Lower lobe of right lung (tissue), 2 donors: ENCODE measurements at regions not wholly inside any gene's neighbourhood (a gene's known extent, or its start where the extent isn't known, plus 50 kb on each side); places are given as distances from the start of the nearest gene placed in this dataset.

Experiments
- ATAC-seq, 2 donors: fragments of 200-7000 bp; cut with Tn5 transposase; one replicate each; pipeline ENCODE4 v1.9.1; 2020 to 2022; ENCODE audit warnings: mild to moderate bottlenecking in 2 of 2, moderate library complexity in 2 of 2
- DNase-seq: peaks from one replicate; pipeline ENCODE4 v3.0.0-alpha.2; 2020
- H3K27ac ChIP-seq: fragments of 200-600 bp; one replicate; pipeline ENCODE4 v1.8.0; 2022
- H3K27me3 ChIP-seq: fragments of 200-600 bp; one replicate; pipeline ENCODE4 v1.8.0; 2022; ENCODE audit warnings: low read depth
- H3K36me3 ChIP-seq: fragments of 200-600 bp; one replicate; pipeline ENCODE4 v1.8.0; 2022; ENCODE audit warnings: mild to moderate bottlenecking
- H3K4me1 ChIP-seq: fragments of 200-600 bp; one replicate; pipeline ENCODE4 v1.8.0; 2022
- H3K4me3 ChIP-seq: fragments of 200-600 bp; one replicate; pipeline ENCODE4 v1.8.0; 2022; ENCODE audit warnings: mild to moderate bottlenecking
- H3K9me3 ChIP-seq: fragments of 200-600 bp; one replicate; pipeline ENCODE4 v1.8.0; 2022
- intact Hi-C: fragments of 100-400 bp; cut with DNase I; formaldehyde crosslinking; loops from one replicate; pipeline ENCODE4 v1.11.0; 2022
- TF ChIP-seq, protein P1 (sequence below): fragments of 200-600 bp; IDR thresholded peaks from one replicate; pipeline ENCODE4 v1.8.0; 2022; ENCODE audit warnings: antibody characterized with exemption, mild to moderate bottlenecking
- donor health status: DM: no; HTN: yes; CAD: no; lungs with severe emphysema.

- H3K36me3 ChIP-seq, result no peaks in the 10 kb centered on the region
Measured at GRCh38 chr4:178296669-178297068, 854.4 kb upstream of the AGA start.

GRCh38 chr4:178306565-178306964 lies 864.3 kb upstream of the AGA start:
- Histone ChIP-seq H3K27ac (no peak overlapping the region), H3K4me1 (no peaks in the 10 kb centered on the region), H3K9me3 (no peaks in the 10 kb centered on the region), H3K4me3 (no peak overlapping the region), H3K36me3 (no peaks in the 10 kb centered on the region), H3K27me3 (no peaks in the 10 kb centered on the region)
- TF ChIP-seq, protein P1, sequence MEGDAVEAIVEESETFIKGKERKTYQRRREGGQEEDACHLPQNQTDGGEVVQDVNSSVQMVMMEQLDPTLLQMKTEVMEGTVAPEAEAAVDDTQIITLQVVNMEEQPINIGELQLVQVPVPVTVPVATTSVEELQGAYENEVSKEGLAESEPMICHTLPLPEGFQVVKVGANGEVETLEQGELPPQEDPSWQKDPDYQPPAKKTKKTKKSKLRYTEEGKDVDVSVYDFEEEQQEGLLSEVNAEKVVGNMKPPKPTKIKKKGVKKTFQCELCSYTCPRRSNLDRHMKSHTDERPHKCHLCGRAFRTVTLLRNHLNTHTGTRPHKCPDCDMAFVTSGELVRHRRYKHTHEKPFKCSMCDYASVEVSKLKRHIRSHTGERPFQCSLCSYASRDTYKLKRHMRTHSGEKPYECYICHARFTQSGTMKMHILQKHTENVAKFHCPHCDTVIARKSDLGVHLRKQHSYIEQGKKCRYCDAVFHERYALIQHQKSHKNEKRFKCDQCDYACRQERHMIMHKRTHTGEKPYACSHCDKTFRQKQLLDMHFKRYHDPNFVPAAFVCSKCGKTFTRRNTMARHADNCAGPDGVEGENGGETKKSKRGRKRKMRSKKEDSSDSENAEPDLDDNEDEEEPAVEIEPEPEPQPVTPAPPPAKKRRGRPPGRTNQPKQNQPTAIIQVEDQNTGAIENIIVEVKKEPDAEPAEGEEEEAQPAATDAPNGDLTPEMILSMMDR, result no peak
- DNase-seq (no peak), ATAC-seq (no peak)
- intact Hi-C loops, result no loop called here

More at GRCh38 chr4:178296669-178297068, 854.4 kb upstream of the AGA start:
- Histone ChIP-seq H3K4me3 (no peak overlapping the region), H3K27ac (no peak overlapping the region), H3K4me1 (no peaks in the 10 kb centered on the region), H3K9me3 (no peaks in the 10 kb centered on the region), H3K27me3 (no peaks in the 10 kb centered on the region)
- intact Hi-C loops, result no loop called here
- no peak for DNase-seq
- TF ChIP-seq, protein P1, result no peak
- no peak for ATAC-seq

DNA sequence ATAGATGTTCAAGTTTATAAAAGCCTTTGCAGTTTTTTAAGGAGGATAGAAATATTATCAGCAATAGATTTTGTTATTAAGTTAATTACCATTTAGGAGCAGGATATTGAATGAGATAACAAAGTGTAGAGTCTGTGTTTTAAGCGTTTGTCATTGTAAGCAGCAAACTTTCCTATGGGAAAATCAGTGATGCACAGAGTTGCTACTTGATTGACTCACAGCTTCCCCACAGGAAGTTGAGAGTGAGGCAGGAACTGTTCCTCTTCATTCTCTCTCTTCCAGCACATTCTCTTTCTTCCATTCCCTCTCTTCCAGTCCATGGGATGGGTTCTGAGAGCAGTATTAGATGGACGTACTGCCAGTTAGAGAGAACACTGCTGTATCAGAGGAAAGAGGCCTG lies 867.7 kb upstream of the AGA start:
- no peak for ATAC-seq
- no peaks in the 10 kb centered on the region for H3K27me3 ChIP-seq
- H3K27ac ChIP-seq, result no peak overlapping the region
- H3K9me3 ChIP-seq, result no peaks in the 10 kb centered on the region
- no peaks in the 10 kb centered on the region for H3K36me3 ChIP-seq
- no peak for DNase-seq
- TF ChIP-seq, protein P1, result no peak
- no peak overlapping the region for H3K4me3 ChIP-seq
- H3K4me1 ChIP-seq, result no peaks in the 10 kb centered on the region
- intact Hi-C loops, result no loop called here

GRCh38 chr4:178311997-178312396 lies 869.8 kb upstream of the AGA start:
- Histone ChIP-seq H3K9me3 (no peaks in the 10 kb centered on the region), H3K4me3 (no peak overlapping the region), H3K4me1 (no peaks in the 10 kb centered on the region), H3K36me3 (no peaks in the 10 kb centered on the region), H3K27me3 (no peaks in the 10 kb centered on the region), H3K27ac (no peak overlapping the region)
- TF ChIP-seq, protein P1, result no peak
- DNase-seq (no peak), ATAC-seq (no peak)
- intact Hi-C loops, result no loop called here

- Histone ChIP-seq H3K27ac (no peak overlapping the region), H3K27me3 (no peaks in the 10 kb centered on the region), H3K4me3 (no peak overlapping the region), H3K9me3 (no peaks in the 10 kb centered on the region), H3K4me1 (no peaks in the 10 kb centered on the region), H3K36me3 (no peaks in the 10 kb centered on the region)
- DNase-seq (no peak), ATAC-seq (no peak)
- intact Hi-C loops, result no loop called here
- TF ChIP-seq, protein P1, result no peak
Measured at GRCh38 chr4:178314287-178314686, 872.0 kb upstream of the AGA start.

- Histone ChIP-seq H3K9me3 (no peaks in the 10 kb centered on the region), H3K36me3 (no peaks in the 10 kb centered on the region), H3K27me3 (no peaks in the 10 kb centered on the region), H3K4me1 (no peaks in the 10 kb centered on the region), H3K27ac (no peak overlapping the region), H3K4me3 (no peak overlapping the region)
- intact Hi-C loops, result no loop called here
- ATAC-seq (no peak), DNase-seq (no peak)
- TF ChIP-seq, protein P1, result no peak
Measured at GRCh38 chr4:178316211-178316610, 874.0 kb upstream of the AGA start.
